22Rv1 (cell line): ENCODE measurements at regions not wholly inside any gene's neighbourhood (a gene's known extent, or its start where the extent isn't known, plus 50 kb on each side); places are given as distances from the start of the nearest gene placed in this dataset.

Source experiments
- ZFX ChIP-seq: fragments of 450-650 bp; IDR thresholded peaks from 2 replicates; pipeline ENCODE4 v1.6.1; 2017; ENCODE audit warnings: antibody characterized with exemption, borderline replicate concordance
- TF ChIP-seq, protein P1 (sequence below): fragments of 450-650 bp; IDR thresholded peaks from 2 replicates; pipeline ENCODE4 v1.5.1; 2017; ENCODE audit warnings: mild to moderate bottlenecking

GRCh38 chr1:224548676-224549075, 67.4 kb upstream of the CNIH3 start:
- TF ChIP-seq, protein P1, sequence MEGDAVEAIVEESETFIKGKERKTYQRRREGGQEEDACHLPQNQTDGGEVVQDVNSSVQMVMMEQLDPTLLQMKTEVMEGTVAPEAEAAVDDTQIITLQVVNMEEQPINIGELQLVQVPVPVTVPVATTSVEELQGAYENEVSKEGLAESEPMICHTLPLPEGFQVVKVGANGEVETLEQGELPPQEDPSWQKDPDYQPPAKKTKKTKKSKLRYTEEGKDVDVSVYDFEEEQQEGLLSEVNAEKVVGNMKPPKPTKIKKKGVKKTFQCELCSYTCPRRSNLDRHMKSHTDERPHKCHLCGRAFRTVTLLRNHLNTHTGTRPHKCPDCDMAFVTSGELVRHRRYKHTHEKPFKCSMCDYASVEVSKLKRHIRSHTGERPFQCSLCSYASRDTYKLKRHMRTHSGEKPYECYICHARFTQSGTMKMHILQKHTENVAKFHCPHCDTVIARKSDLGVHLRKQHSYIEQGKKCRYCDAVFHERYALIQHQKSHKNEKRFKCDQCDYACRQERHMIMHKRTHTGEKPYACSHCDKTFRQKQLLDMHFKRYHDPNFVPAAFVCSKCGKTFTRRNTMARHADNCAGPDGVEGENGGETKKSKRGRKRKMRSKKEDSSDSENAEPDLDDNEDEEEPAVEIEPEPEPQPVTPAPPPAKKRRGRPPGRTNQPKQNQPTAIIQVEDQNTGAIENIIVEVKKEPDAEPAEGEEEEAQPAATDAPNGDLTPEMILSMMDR: no peak
- TF ChIP-seq ZFX: no peak
